Bone marrow (tissue), 2 donors: ENCODE measurements at regions not wholly inside any gene's neighbourhood (a gene's known extent, or its start where the extent isn't known, plus 50 kb on each side); places are given as distances from the start of the nearest gene placed in this dataset.
"Not testable (repeated sequence)": the region's sequence is repeated elsewhere in the genome, so short reads cannot be mapped to it uniquely, and the experiment has no call there.

Source experiments
- DNase-seq, 2 donors: peaks; one replicate each; lab custom pipeline; 2025; lab: John Stamatoyannopoulos, UW

DNA sequence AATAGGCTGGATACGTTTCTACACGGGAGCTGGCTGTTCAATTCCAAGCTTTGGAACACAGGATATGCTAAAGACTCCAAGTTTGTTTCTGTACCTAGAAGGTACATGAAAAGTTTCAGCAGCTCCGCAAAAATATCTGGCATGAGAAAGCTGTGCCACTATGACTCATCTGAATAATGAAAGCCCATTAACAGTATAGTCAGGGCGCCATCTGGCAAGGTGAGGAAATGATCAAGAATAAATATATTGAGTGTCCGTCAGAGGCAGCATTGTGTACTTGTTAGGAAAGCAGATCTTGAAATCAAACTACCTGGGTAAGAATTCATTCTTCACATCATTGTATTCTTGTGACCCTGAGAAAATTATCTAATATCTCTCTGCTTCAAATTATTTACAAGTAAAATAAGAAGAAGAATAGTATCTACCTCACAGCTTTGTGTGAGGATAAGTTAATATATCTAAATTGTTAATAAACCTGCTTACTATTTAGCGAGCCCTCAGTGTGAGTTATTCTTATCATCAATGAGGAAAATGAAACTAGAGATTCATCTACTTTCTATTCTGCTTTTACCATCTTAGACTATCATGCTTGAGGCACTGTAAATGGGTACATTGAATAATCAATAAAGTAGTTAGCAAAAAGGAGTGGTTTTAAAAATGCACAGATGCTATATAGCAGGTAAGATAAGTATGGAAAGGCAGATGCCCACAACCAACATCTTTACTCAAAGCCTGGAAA, 53.5 kb downstream of the FSCB start:
- DNase-seq, result no peak

DNA sequence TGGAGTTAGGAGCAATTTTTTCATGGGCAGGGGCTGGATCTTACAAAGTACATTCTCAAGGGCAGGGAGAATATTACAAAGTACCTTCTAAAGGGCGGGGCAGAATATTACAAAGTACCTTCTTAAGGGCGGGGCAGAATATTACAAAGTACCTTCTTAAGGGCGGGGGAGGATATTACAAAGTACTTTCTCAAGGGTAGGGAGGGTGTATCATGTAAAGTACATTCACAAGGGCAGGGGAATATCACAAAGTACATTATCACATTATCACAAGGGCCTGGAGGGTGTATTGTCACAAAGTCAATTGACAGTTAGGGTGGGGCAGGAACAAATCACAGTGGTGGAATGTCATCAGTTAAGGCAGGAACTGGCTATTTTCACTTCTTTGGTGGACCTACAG, 56.9 kb downstream of the FSCB start:
- DNase-seq, result not testable (repeated sequence)

- DNase-seq, result no peak
Measured at GRCh38 chr14:44449680-44450079, 57.4 kb downstream of the FSCB start.

DNA sequence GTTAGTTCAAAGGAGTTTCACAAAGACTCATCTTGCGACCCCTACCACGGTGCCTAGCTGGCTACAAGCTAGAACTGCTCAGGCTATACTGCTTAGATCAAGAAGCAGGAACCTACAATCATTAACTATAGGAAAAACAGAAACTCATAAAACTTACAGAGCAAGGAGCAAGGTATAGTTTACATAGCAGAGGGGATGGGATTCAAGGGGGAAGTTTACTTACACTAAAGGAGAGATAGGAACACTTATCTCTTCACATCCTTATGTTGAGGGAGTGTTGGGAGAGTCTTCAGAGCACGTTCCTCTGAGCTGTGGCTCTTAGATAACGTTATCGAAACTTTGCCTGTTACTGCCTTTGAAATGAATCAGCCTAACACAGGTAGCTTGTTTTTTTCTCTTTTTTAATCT, 58.1 kb downstream of the FSCB start:
- DNase-seq, result no peak

DNA sequence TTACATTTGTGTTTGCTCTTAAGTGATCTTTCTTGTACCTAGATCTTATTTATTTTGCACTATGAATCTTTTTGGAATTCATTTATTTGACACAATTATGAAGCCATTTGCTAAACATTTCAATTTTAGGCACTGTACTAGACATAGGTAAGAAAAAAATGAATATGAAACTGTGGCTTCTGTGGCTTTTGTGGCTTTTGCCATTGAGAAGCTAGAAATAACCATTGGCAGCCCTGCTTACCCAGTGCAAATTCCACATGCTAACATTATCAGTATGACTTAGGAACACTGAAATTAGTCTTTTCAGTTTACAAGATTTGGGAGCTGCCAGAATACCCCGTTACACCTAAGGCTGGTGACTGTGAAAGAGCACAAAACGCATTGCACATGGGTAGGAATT, 60.1 kb downstream of the FSCB start:
- DNase-seq, result no peak

DNA sequence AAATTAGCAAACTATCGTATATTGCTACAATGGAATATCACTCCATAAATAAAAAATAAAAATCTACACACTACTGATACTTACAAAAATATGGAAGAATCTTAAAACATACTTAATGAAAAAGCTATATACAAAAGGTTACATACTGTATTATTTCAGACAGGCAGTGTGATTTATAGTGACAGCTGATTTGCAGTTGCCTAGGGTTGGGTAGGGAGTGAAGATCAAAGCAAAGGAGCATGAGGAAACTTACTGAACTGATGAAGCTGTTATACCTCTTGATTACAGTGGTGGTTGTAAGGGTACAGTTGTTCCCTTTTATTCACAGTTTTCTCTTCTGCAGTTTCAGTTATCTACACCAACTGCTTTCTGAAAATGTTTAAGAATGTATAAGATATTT, 62.6 kb downstream of the FSCB start:
- no peak for DNase-seq

- no peak for DNase-seq
Measured at GRCh38 chr14:44438936-44439335, 68.1 kb downstream of the FSCB start.

DNA sequence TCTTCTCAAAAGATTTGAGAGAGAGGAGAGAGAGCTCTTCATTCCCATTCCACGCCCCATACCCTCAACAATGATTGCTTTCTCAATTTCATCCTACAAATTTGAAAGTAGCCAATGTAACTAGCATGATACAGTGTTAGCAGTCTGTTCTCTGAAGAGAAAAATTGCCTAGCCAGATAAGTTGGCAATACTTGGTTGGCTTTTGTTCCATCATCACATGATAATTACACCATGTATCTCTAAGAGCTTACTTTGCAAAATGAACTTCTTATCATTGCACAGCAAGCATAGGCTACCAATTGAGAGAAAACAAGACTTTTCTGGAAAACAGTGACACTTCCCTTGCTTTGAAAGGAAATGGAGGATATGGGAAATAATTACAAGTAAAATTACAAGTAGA, 68.9 kb downstream of the FSCB start:
- DNase-seq, result no peak

DNA sequence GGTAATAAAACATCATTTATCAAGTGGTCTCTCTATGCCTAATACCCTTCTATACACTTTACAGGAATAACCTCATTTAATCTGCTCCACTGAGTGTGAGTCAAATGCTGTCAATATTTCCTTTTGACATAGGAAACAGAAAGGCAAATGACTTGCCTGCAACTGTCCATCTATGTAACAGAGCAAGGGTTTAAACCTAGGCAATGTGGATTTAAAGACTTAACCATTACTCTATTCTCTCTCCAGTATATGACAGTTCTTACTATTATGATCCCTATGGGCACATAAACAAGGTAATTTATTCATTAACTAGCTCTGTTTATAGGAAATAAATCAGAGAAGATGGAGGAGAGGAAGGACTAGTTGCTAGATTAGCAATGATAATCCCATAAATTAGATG, 70.6 kb downstream of the FSCB start:
- no peak for DNase-seq

GRCh38 chr14:44428231-44428945, 78.7 kb downstream of the FSCB start:
- DNase-seq, result no peak

DNA sequence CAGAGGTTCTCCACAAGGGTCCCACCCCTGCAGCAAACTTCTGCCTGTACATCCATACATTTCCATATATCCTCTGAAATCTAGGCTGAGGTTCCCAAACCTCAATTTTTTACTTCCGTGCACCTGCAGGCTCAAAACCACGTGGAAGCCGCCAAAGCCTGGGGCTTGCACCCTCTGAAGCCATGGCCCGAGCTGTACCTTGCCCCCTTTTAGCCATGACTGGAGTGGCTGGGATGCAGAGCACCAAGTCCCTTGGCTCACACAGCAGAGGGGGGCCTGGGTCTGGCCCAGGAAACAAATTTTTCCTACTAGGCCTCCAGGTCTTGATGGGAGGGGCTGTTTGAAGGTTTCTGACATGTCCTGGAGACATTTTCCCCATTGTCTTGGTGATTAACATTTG, 84.4 kb downstream of the FSCB start:
- no peak for DNase-seq

DNA sequence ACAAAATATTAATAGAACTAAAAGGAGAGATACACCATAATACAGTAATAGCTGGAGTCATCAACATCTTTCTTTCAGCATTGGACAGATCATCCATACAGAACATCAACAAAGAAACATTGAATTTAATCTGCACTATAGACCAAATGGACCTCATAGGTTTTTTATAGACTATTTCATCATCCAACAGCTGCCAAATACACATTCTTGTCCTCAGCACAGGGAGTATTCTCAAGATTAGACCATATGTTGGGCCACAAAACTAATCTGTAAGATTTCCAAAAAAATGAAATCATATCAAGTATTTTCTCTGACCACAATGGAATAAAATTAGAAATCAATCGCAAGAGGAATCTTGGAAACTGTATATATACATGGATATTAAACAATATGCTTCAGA, 86.9 kb downstream of the FSCB start:
- no peak for DNase-seq

DNA sequence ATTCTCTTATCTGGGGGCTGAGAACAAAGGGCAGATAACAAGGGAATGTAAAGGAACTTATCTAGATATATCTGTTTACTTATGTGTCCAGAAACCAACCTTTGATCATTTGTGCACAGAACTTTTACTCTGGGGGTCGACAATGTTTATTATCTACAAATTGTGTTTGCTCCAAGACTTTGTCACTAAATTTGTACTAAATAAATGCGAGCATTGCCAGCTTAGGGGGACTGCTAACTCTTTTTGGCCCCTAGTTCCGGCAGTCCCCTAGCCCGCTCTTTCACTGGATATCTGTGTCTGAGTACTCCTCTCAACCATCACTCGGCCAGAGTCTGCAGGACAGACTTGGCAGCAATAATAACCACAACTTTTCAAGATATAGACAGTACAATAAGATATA, 88.2 kb downstream of the FSCB start:
- DNase-seq, result no peak

DNA sequence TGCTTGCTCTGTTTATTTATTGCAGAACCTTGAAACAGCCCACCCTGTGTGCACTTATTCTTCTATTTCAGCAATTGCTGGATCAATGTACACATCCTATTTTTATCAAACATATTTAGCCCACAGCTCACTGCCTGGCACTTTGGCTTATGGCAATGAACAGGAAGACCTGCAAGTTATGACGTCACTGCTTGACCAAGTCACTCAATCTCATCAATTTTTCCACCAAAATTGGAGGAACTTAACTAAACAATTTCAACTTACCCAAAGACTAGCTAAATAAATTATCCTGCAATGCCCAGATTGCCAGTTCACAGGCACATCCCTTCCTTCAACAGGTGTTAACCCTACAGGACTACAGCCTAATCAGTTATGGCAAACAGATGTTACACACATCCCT, 89.3 kb downstream of the FSCB start:
- DNase-seq, result no peak

DNA sequence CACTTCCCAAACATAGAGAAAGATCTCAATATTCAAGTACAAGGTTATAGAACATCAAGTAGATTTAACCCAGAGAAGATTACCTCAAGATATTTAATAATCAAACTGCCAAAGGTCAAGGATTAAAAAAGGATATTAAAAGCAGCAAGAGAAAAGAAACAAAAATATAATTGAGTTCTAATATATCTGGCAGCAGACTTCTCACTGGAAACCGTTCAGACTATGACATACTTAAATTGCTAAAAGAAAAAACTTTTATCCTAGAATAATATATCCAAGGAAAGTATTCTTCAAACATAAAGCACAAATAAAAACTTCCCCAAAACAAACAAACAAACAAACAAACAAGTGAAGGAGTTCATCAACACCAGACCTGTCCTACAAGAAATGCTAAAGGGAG, 92.4 kb downstream of the FSCB start:
- no peak for DNase-seq

GRCh38 chr14:44412858-44413569, 94.1 kb downstream of the FSCB start:
- no peak for DNase-seq

GRCh38 chr14:44405011-44405486, 102.0 kb downstream of the FSCB start:
- no peak for DNase-seq

DNA sequence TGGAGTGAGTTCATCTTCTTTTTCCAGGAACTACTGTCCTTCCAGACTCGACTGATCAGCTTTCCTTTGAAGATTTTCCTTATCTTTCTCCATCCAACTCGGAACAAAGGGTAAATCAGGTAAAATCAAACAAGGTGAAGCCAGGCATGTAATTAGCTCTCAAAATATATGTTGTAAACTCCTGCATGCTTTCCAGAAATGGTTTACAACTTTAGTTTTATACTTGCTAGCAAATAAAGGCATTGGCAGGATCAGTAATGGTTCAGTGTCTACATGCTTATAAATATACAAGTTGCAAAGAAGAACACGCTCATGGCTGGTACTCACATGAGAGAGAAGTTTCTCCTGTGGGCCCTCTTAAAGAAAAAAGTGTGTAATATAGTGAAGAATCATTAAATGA, 102.5 kb downstream of the FSCB start:
- DNase-seq, result no peak

DNA sequence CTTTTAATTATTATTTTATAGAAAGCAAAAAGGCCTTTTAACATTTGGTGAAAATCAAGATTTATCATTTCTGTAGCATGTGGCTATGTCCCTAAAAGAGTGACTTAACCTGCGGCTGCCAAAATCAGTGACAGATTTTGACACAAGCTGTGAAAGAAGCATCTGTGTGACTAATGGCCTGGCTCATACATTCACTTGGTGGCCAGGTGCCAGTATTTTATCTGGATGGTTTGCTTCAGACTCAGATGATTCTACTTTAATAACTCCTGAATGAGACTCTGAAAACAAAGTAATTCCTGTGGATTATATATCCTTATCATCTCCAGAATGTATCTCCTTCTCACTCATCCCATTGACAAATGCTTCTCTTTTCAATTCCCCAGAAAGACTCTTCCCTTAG, 103.0 kb downstream of the FSCB start:
- DNase-seq, result no peak

DNA sequence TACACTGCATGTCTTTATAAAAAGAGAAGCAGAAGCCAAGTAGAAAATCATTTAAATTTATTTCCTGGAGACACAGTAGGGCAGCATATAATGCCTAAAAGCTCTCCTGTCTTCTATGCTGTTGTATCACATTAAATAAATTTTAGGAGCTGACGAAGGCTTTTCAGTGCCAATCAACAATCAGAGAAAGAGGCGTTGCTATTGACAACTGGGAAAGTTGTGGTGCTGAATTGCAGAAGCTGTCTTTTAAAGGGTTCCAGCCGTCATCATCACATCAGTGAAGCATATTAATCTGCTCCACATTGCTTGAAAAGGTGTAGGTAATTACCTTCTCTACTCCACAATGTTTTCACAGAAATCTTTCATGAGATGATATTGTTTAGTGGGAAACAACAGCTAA, 103.9 kb downstream of the FSCB start:
- no peak for DNase-seq

DNA sequence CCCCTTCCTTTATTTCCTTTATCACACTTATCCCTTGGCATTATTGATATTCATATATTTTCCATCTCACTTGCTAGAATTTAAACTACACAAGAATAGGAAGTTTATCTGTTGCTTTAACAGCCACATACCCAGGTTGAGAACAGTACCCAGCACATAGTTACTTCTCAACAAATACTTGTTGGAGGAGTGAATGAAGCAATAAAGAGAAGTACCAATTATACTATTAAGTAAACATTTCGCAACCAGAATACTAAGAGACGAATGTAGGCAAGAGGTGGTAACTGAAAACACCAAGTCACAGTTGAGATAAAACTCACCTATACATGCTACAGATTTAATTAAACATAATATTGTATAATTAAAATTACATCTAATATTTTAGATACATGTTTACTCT, 110.9 kb downstream of the FSCB start:
- DNase-seq, result no peak

DNA sequence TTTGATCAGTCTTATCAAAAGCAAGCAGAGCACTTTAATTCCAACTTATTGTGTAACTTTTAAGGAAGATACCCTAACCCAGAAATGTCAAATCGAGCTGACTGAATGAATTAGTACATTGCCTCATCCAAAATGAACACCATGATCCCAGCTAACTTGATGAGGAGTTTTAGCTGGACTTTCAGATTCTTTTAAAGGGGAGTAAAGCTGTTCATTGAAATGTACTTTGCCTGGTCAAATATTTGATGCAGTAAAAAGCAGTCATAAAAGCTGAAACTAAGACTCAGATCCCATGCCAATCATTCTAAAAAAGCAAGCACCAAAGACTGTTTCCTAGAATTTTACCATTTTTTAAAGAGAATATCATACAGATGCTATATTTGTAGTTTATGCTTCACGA, 114.1 kb downstream of the FSCB start:
- DNase-seq, result no peak

DNA sequence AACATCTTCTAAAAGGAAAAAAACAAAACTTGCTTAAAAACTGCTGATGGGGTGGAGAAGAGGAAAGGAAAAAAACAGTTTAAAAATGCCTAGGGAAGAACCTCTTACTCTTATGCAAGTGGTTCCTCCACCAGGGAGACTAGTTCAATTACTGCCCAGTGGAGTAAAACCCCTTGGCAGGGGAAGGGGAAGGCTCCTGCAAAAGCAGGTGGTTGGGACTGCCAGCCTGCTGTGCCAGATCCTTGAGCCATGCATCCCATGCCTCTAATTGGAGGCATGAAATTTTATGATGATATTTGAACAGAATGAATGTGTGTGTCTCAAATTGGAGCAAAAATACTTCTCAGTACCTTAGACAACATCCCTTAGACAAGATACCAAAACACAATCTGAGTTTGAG, 118.8 kb downstream of the FSCB start:
- no peak for DNase-seq
